A673 (cell line): ENCODE measurements at regions not wholly inside any gene's neighbourhood (a gene's known extent, or its start where the extent isn't known, plus 50 kb on each side); places are given as distances from the start of the nearest gene placed in this dataset.
A peak's percentile ranks its signal among the peaks of the same experiment; 100 is the strongest.

Experiments
- BruUV-seq: library from RNA; stranded (reverse); fragments of 400-500 nt; replicated peaks from 2 replicates; lab custom pipeline; 2021; lab: Mats Ljungman, UMichigan
- CTCF ChIA-PET: fragments of 300-600 bp; sonication (Branson Sonifier 250); formaldehyde crosslinking; loops from one replicate; lab custom pipeline; 2022; ENCODE audit warnings: antibody characterized with exemption; lab: Charles Lee
- POLR2A ChIA-PET: fragments of 300-600 bp; sonication (Branson Sonifier 250); formaldehyde crosslinking; loops from one replicate; lab custom pipeline; 2022; ENCODE audit warnings: antibody characterized with exemption; ENCODE audit not compliant: low non-redundant PET; lab: Charles Lee
- DNase-seq: peaks from one replicate; pipeline ENCODE4 v3.0.0-alpha.2; 2015; ENCODE audit warnings: low spot score
- H3K27ac ChIP-seq: fragments of 200-600 bp; sonication (generic); 2 replicates; pipeline ENCODE4 v1.5.1; 2016; ENCODE audit warnings: mixed run types, low read depth, mild to moderate bottlenecking, mixed read lengths, antibody characterized with exemption, low read length; ENCODE audit not compliant: poor library complexity, severe bottlenecking
- H3K27me3 ChIP-seq: fragments of 200-600 bp; sonication (generic); replicated peaks from 2 replicates; pipeline ENCODE4 v1.6.1; 2017; ENCODE audit warnings: mixed run types, low read depth, mild to moderate bottlenecking, mixed read lengths, antibody characterized with exemption, low read length; ENCODE audit not compliant: insufficient read depth, poor library complexity
- H3K36me3 ChIP-seq: fragments of 200-600 bp; sonication (generic); 2 replicates; pipeline ENCODE4 v1.6.1; 2016; ENCODE audit warnings: mixed run types, mild to moderate bottlenecking, mixed read lengths, antibody characterized with exemption, low read length; ENCODE audit not compliant: insufficient read depth, poor library complexity, severe bottlenecking
- H3K4me1 ChIP-seq: fragments of 200-600 bp; sonication (generic); 2 replicates; pipeline ENCODE4 v1.6.1; 2017; ENCODE audit warnings: mixed run types, mild to moderate bottlenecking, mixed read lengths, antibody characterized with exemption, low read length; ENCODE audit not compliant: insufficient read depth, poor library complexity, severe bottlenecking
- H3K4me3 ChIP-seq: fragments of 200-600 bp; sonication (generic); 2 replicates; pipeline ENCODE4 v1.5.1; 2016; ENCODE audit warnings: low read depth, mixed run types, mild to moderate bottlenecking, mixed read lengths, low read length; ENCODE audit not compliant: poor library complexity, severe bottlenecking
- H3K9me3 ChIP-seq: fragments of 200-600 bp; sonication (generic); 2 replicates; pipeline ENCODE4 v1.6.1; 2016; ENCODE audit warnings: mixed run types, low read depth, mild to moderate bottlenecking, mixed read lengths, antibody characterized with exemption, low read length; ENCODE audit not compliant: poor library complexity, severe bottlenecking
- CTCF ChIP-seq: fragments of 300-800, 200-600 bp; sonication (generic); conservative IDR thresholded peaks from 2 replicates; pipeline ENCODE4 v1.5.1; 2017; ENCODE audit warnings: low read depth, mild to moderate bottlenecking, antibody characterized with exemption, low read length, moderate library complexity, mixed read lengths
- EZH2 ChIP-seq: fragments of 200-600 bp; sonication (generic); IDR thresholded peaks from 2 replicates; pipeline ENCODE4 v1.6.1; 2017; ENCODE audit warnings: borderline replicate concordance, low read depth, mild to moderate bottlenecking, mixed read lengths, antibody characterized with exemption, low read length; ENCODE audit not compliant: poor library complexity, severe bottlenecking
- intact Hi-C: fragments of 100-400 bp; cut with micrococcal nuclease; formaldehyde crosslinking; loops from one replicate; pipeline ENCODE4 v1.10.0; 2022; ENCODE audit not compliant: unreplicated experiment

GRCh38 chr5:67315082-67315989 is 118.7 kb upstream of the CD180 start:
- Histone ChIP-seq H3K27ac (peak overlapping the region; percentile 57), H3K4me1 (peaks cover 10% of the 10 kb centered on the region), H3K4me3 (no peak overlapping the region), H3K36me3 (no peaks in the 10 kb centered on the region), H3K27me3 (no peaks in the 10 kb centered on the region), H3K9me3 (peaks cover 5% of the 10 kb centered on the region)
- intact Hi-C loops, result no loop called here
- ChIA-PET CTCF (no interaction called here), POLR2A (interaction anchor here (0.5 to 0.7 kb wide), 2 partner anchors 70 to 1627 kb away, joined by 3 to 14 read pairs; no protein-coding TSS in a partner anchor)
- TF ChIP-seq CTCF (no peak), EZH2 (no peak)
- BruUV-seq, result no TSS peak
- peak; percentile 58 for DNase-seq

- H3K4me1 ChIP-seq, result peaks cover 20% of the 10 kb centered on the region
- H3K4me3 ChIP-seq, result no peak overlapping the region
- BruUV-seq, result no TSS peak
- H3K9me3 ChIP-seq, result peaks cover 8% of the 10 kb centered on the region
- intact Hi-C loops, result no loop called here
- ChIA-PET POLR2A (no interaction called here), CTCF (no interaction called here)
- H3K27ac ChIP-seq, result no peak overlapping the region
- H3K27me3 ChIP-seq, result no peaks in the 10 kb centered on the region
- H3K36me3 ChIP-seq, result no peaks in the 10 kb centered on the region
- TF ChIP-seq CTCF, result no peak
- no peak for TF ChIP-seq EZH2
- no peak for DNase-seq
These were observed 115.1 kb upstream of the CD180 start for GRCh38 chr5:67311701-67312100.

GRCh38 chr5:67311208-67311607 is 114.6 kb upstream of the CD180 start:
- H3K4me3 ChIP-seq, result no peak overlapping the region
- peaks cover 25% of the 10 kb centered on the region for H3K4me1 ChIP-seq
- no peak for DNase-seq
- BruUV-seq, result no TSS peak
- ChIA-PET CTCF (no interaction called here), POLR2A (no interaction called here)
- intact Hi-C loops, result no loop called here
- TF ChIP-seq EZH2 (no peak), CTCF (no peak)
- H3K27me3 ChIP-seq, result no peaks in the 10 kb centered on the region
- H3K36me3 ChIP-seq, result no peaks in the 10 kb centered on the region
- peaks cover 8% of the 10 kb centered on the region for H3K9me3 ChIP-seq
- H3K27ac ChIP-seq, result no peak overlapping the region
